SU-DHL-6 (cell line): ENCODE measurements at regions not wholly inside any gene's neighbourhood (a gene's known extent, or its start where the extent isn't known, plus 50 kb on each side); places are given as distances from the start of the nearest gene placed in this dataset.

Experiments used
- H2AFZ ChIP-seq: fragments of 200-600 bp; sonication (generic); 2 replicates; pipeline ENCODE4 v1.6.1; 2014; ENCODE audit warnings: low read depth, mild to moderate bottlenecking, moderate library complexity, mixed read lengths, antibody characterized with exemption, low read length; ENCODE audit not compliant: severe bottlenecking
- H3F3A ChIP-seq: fragments of 200-600 bp; shearing (Covaris generic); 2 replicates; pipeline ENCODE4 v1.6.0; 2016; ENCODE audit warnings: antibody characterized with exemption, mild to moderate bottlenecking; ENCODE audit not compliant: insufficient read depth
- H3K27ac ChIP-seq: fragments of 200-600 bp; sonication (generic); 2 replicates; pipeline ENCODE4 v1.5.1; 2016; ENCODE audit warnings: low read depth, mild to moderate bottlenecking, low read length, moderate library complexity, mixed read lengths
- H3K27me3 ChIP-seq: fragments of 200-600 bp; sonication (generic), shearing (Covaris generic); 2 replicates; pipeline ENCODE4 v1.6.0; 2014; ENCODE audit warnings: mild to moderate bottlenecking, low read length
- H3K36me3 ChIP-seq: fragments of 200-600 bp; sonication (generic); 2 replicates; pipeline ENCODE4 v1.6.1; 2014; ENCODE audit warnings: mild to moderate bottlenecking, low read length, mixed read lengths
- H3K4me2 ChIP-seq: fragments of 300-600, 200-600 bp; shearing (Covaris generic), sonication (generic); 2 replicates; pipeline ENCODE4 v1.6.0; 2014; ENCODE audit warnings: low read length, low read depth, mild to moderate bottlenecking; ENCODE audit not compliant: poor library complexity, severe bottlenecking
- H3K4me3 ChIP-seq: fragments of 200-600 bp; sonication (generic); 2 replicates; pipeline ENCODE4 v1.5.1; 2014; ENCODE audit warnings: antibody characterized with exemption, low read length, mild to moderate bottlenecking, mixed read lengths; ENCODE audit not compliant: insufficient read depth, poor library complexity, severe bottlenecking
- H3K79me2 ChIP-seq: fragments of 200-600 bp; sonication (generic); 2 replicates; pipeline ENCODE4 v1.6.1; 2014; ENCODE audit warnings: mild to moderate bottlenecking, low read length, moderate library complexity; ENCODE audit not compliant: insufficient read depth
- H3K9ac ChIP-seq: fragments of 200-600 bp; sonication (generic); 2 replicates; pipeline ENCODE4 v1.7.0; 2014; ENCODE audit warnings: mild to moderate bottlenecking, low read length
- H3K9me2 ChIP-seq: fragments of 200-600 bp; sonication (generic); replicated peaks from 2 replicates; pipeline ENCODE4 v1.6.1; 2014; ENCODE audit warnings: low read length; ENCODE audit not compliant: insufficient read depth
- H3K9me3 ChIP-seq: fragments of 200-600 bp; sonication (generic); 2 replicates; pipeline ENCODE4 v1.6.1; 2014; ENCODE audit warnings: low read length, mixed read lengths; ENCODE audit not compliant: insufficient read depth
- H4K20me1 ChIP-seq: fragments of 200-600 bp; sonication (generic); 2 replicates; pipeline ENCODE4 v1.6.1; 2014; ENCODE audit warnings: low read depth, mild to moderate bottlenecking, antibody characterized with exemption, low read length, moderate library complexity, mixed read lengths
- EZH2phosphoT487 ChIP-seq: fragments of 200-600 bp; sonication (generic), shearing (Covaris generic); conservative IDR thresholded peaks from 2 replicates; pipeline ENCODE4 v1.6.1; 2018; ENCODE audit warnings: mild to moderate bottlenecking, antibody characterized with exemption, low read length, moderate library complexity, mixed read lengths
- TF ChIP-seq, protein P1 (sequence below): fragments of 200-600 bp; sonication (generic); IDR thresholded peaks from one replicate; pipeline ENCODE4 v1.5.1; 2017; ENCODE audit warnings: antibody characterized with exemption, mild to moderate bottlenecking, low read length, moderate library complexity; ENCODE audit not compliant: insufficient read depth, poor library complexity, severe bottlenecking

DNA sequence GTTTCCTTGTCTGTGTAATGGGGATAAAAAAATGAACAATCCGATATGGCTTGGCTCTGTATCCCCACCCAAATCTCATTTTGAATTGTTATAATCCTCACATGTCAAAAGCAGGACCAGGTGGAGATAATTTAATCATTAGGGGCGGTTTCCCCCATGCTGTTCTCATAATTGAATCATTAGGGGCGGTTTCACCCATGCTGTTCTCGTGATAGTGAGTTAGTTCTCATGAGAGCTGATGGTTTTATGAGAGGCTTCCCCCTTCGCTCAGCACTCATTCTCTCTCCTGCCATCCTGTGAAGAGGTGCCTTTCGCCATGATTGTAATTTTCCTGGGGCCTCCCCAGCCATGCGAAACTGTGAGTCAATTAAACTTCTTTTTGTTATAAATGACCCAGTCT lies 633.5 kb downstream of the RAPGEF2 start:
- Histone ChIP-seq H3K27ac (no peak overlapping the region), H3F3A (no peaks in the 10 kb centered on the region), H3K27me3 (no peaks in the 10 kb centered on the region), H3K9me2 (no peaks in the 10 kb centered on the region), H3K36me3 (no peaks in the 10 kb centered on the region), H4K20me1 (no peaks in the 10 kb centered on the region), H3K9me3 (no peaks in the 10 kb centered on the region), H2AFZ (no peak overlapping the region), H3K4me2 (no peak overlapping the region), H3K4me3 (no peak overlapping the region), H3K79me2 (no peaks in the 10 kb centered on the region), H3K9ac (no peak overlapping the region)
- no peak for TF ChIP-seq EZH2phosphoT487
- TF ChIP-seq, protein P1, sequence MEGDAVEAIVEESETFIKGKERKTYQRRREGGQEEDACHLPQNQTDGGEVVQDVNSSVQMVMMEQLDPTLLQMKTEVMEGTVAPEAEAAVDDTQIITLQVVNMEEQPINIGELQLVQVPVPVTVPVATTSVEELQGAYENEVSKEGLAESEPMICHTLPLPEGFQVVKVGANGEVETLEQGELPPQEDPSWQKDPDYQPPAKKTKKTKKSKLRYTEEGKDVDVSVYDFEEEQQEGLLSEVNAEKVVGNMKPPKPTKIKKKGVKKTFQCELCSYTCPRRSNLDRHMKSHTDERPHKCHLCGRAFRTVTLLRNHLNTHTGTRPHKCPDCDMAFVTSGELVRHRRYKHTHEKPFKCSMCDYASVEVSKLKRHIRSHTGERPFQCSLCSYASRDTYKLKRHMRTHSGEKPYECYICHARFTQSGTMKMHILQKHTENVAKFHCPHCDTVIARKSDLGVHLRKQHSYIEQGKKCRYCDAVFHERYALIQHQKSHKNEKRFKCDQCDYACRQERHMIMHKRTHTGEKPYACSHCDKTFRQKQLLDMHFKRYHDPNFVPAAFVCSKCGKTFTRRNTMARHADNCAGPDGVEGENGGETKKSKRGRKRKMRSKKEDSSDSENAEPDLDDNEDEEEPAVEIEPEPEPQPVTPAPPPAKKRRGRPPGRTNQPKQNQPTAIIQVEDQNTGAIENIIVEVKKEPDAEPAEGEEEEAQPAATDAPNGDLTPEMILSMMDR: no peak

DNA sequence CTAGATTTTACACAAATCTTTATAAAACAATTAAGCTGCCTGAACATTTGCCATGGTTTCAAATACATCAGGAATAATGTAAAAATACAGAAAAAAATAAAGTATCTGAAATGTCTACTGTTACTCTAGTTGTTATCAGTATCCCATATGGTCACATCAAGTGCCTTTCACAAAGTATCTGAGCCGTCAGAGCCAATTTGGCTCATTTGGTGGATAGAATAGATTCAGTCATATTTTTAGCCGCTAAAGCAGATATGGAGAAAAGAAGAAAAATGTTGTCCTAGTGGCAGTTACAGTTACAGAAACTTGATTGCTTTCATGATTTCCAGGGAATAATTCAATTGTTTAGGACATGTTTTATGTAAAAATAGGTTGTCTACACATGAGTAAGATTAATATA lies 641.1 kb downstream of the RAPGEF2 start:
- Histone ChIP-seq H3K27me3 (no peaks in the 10 kb centered on the region), H3F3A (no peaks in the 10 kb centered on the region), H3K9ac (no peak overlapping the region), H3K4me3 (no peak overlapping the region), H2AFZ (no peak overlapping the region), H3K9me2 (no peaks in the 10 kb centered on the region), H3K79me2 (no peaks in the 10 kb centered on the region), H3K36me3 (no peaks in the 10 kb centered on the region), H4K20me1 (no peaks in the 10 kb centered on the region), H3K27ac (no peak overlapping the region), H3K9me3 (no peaks in the 10 kb centered on the region), H3K4me2 (no peak overlapping the region)
- TF ChIP-seq EZH2phosphoT487: no peak
- TF ChIP-seq, protein P1: no peak

DNA sequence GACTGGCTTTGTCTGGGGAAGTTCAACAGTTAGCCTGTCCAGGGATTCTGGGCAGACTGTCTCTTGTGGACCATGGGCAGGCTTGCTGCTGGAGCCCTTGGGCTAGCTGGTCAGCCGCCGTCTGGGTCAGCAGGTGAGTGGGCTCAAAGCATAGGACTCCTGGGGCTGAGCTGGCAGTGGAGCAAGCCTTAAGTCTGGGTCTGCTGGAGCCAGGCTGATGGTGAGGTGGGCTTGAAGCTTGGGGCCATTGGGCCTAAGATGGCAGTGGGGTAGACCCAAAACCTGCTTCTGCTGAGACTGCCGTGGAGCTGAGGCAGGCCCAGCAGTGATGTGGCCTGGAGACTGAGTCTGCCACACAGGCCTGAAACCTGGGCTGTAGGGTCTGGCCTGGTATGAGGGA lies 645.1 kb downstream of the RAPGEF2 start:
- Histone ChIP-seq H3K27ac (no peak overlapping the region), H3K4me3 (no peak overlapping the region), H3K79me2 (no peaks in the 10 kb centered on the region), H3K27me3 (no peaks in the 10 kb centered on the region), H3K36me3 (no peaks in the 10 kb centered on the region), H2AFZ (no peak overlapping the region), H4K20me1 (no peaks in the 10 kb centered on the region), H3K9ac (no peak overlapping the region), H3K9me3 (no peaks in the 10 kb centered on the region), H3K4me2 (no peak overlapping the region), H3K9me2 (no peaks in the 10 kb centered on the region), H3F3A (no peaks in the 10 kb centered on the region)
- TF ChIP-seq, protein P1: no peak
- TF ChIP-seq EZH2phosphoT487: no peak

DNA sequence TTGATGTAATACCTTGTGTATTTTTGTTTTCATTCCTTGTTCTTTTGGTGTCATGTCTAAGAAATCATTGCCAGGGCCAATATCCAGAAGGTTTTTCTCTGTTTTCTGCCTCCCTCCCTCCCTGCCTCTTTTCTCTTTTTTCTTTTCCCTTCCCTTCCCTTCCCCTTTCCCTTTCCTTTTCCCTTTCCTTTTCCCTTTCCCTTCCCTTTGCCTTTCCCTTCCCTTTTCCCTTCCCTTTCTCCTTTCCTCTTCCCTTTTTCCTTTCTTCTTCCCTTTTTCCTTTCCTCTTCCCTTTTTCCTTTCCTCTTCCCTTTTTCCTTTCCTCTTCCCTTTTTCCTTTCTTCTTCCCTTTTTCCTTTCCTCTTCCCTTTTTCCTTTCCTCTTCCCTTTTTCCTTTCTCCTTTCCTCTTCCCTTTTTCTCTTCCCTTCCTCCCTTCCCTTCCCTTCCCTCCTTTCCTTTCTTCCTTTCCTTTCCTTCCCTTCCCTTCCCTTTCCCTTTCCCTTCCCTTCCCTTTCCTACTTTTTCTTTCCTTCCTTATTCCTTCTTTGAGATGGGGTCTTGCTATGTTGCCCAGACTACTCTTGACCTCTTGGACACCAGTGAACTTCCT lies 646.1 kb downstream of the RAPGEF2 start:
- H3K4me2 ChIP-seq: no peak overlapping the region
- H4K20me1 ChIP-seq: no peaks in the 10 kb centered on the region
- H3K79me2 ChIP-seq: no peaks in the 10 kb centered on the region
- H3K27me3 ChIP-seq: no peaks in the 10 kb centered on the region
- no peak for TF ChIP-seq EZH2phosphoT487
- H3K9me2 ChIP-seq: no peaks in the 10 kb centered on the region
- no peaks in the 10 kb centered on the region for H3K9me3 ChIP-seq
- H3K9ac ChIP-seq: no peak overlapping the region
- H2AFZ ChIP-seq: no peak overlapping the region
- H3K27ac ChIP-seq: no peak overlapping the region
- no peaks in the 10 kb centered on the region for H3K36me3 ChIP-seq
- H3F3A ChIP-seq: no peaks in the 10 kb centered on the region
- no peak overlapping the region for H3K4me3 ChIP-seq
